T-helper 2 cell treated with Interferon-gamma antibody and Interleukin-4, amounts not matched to agents 5 μg/mL and 100 μg/mL, for 36 hours (primary cell): ENCODE measurements at regions not wholly inside any gene's neighbourhood (a gene's known extent, or its start where the extent isn't known, plus 50 kb on each side); places are given as distances from the start of the nearest gene placed in this dataset.
"Not testable (repeated sequence)": the region's sequence is repeated elsewhere in the genome, so short reads cannot be mapped to it uniquely, and the experiment has no call there.

ENCODE experiments used
- DNase-seq: peaks from one replicate; pipeline ENCODE4 v3.0.0; 2021; ENCODE audit warnings: low spot score
- H3K27ac Mint-ChIP-seq: one replicate; pipeline ENCODE4 v1.8.0; 2021; ENCODE audit warnings: mild to moderate bottlenecking, mixed read lengths
- H3K27me3 Mint-ChIP-seq: one replicate; pipeline ENCODE4 v1.8.0; 2021; ENCODE audit warnings: low read depth, mixed read lengths
- H3K36me3 Mint-ChIP-seq: one replicate; pipeline ENCODE4 v1.8.0; 2021; ENCODE audit warnings: low read depth, mixed read lengths
- H3K4me1 Mint-ChIP-seq: one replicate; pipeline ENCODE4 v1.8.0; 2021; ENCODE audit warnings: low read depth, mixed read lengths
- H3K4me3 Mint-ChIP-seq: one replicate; pipeline ENCODE4 v1.8.0; 2022; ENCODE audit warnings: mild to moderate bottlenecking, moderate library complexity, mixed read lengths
- H3K9me3 Mint-ChIP-seq: one replicate; pipeline ENCODE4 v1.8.0; 2021; ENCODE audit warnings: mixed read lengths

- Mint-ChIP-seq H3K27me3 (peaks cover 3% of the 10 kb centered on the region), H3K4me3 (no peak overlapping the region), H3K36me3 (no peaks in the 10 kb centered on the region), H3K9me3 (no peaks in the 10 kb centered on the region), H3K27ac (no peak overlapping the region), H3K4me1 (no peaks in the 10 kb centered on the region)
- DNase-seq: no peak
Measured at GRCh38 chr2:126979039-126980003, 80.6 kb downstream of the TEX51 start.

GRCh38 chr2:126981476-126981875 lies 82.8 kb downstream of the TEX51 start:
- Mint-ChIP-seq H3K4me1 (no peaks in the 10 kb centered on the region), H3K27ac (no peak overlapping the region), H3K27me3 (peaks cover 3% of the 10 kb centered on the region), H3K4me3 (no peak overlapping the region), H3K36me3 (no peaks in the 10 kb centered on the region), H3K9me3 (no peaks in the 10 kb centered on the region)
- no peak for DNase-seq

GRCh38 chr2:126982935-126983334 lies 84.2 kb downstream of the TEX51 start:
- no peaks in the 10 kb centered on the region for H3K9me3 Mint-ChIP-seq
- H3K4me3 Mint-ChIP-seq: no peak overlapping the region
- peaks cover 3% of the 10 kb centered on the region for H3K27me3 Mint-ChIP-seq
- no peaks in the 10 kb centered on the region for H3K4me1 Mint-ChIP-seq
- H3K36me3 Mint-ChIP-seq: no peaks in the 10 kb centered on the region
- H3K27ac Mint-ChIP-seq: no peak overlapping the region
- DNase-seq: no peak

GRCh38 chr2:126986631-126987187 lies 88.0 kb downstream of the TEX51 start:
- Mint-ChIP-seq H3K9me3 (no peaks in the 10 kb centered on the region), H3K36me3 (no peaks in the 10 kb centered on the region), H3K27ac (no peak overlapping the region), H3K27me3 (peaks cover 7% of the 10 kb centered on the region), H3K4me1 (no peaks in the 10 kb centered on the region), H3K4me3 (no peak overlapping the region)
- DNase-seq: no peak

- Mint-ChIP-seq H3K27ac (no peak overlapping the region), H3K27me3 (peaks cover 7% of the 10 kb centered on the region), H3K9me3 (no peaks in the 10 kb centered on the region), H3K4me1 (no peaks in the 10 kb centered on the region), H3K4me3 (no peak overlapping the region), H3K36me3 (no peaks in the 10 kb centered on the region)
- no peak for DNase-seq
Measured at GRCh38 chr2:126988482-126988881, 89.8 kb downstream of the TEX51 start.

GRCh38 chr2:126989064-126989463 lies 90.4 kb downstream of the TEX51 start:
- not testable (repeated sequence) for DNase-seq, H3K27me3 Mint-ChIP-seq, H3K9me3 Mint-ChIP-seq, H3K36me3 Mint-ChIP-seq, H3K27ac Mint-ChIP-seq, H3K4me1 Mint-ChIP-seq, H3K4me3 Mint-ChIP-seq

GRCh38 chr2:126990200-126990599 lies 91.5 kb downstream of the TEX51 start:
- DNase-seq: no peak
- Mint-ChIP-seq H3K4me3 (no peak overlapping the region), H3K27me3 (peaks cover 7% of the 10 kb centered on the region), H3K9me3 (no peaks in the 10 kb centered on the region), H3K36me3 (no peaks in the 10 kb centered on the region), H3K4me1 (no peaks in the 10 kb centered on the region), H3K27ac (no peak overlapping the region)

GRCh38 chr2:126990605-126991532 lies 92.2 kb downstream of the TEX51 start:
- no peak for DNase-seq
- Mint-ChIP-seq H3K4me1 (no peaks in the 10 kb centered on the region), H3K4me3 (no peak overlapping the region), H3K27me3 (peaks cover 7% of the 10 kb centered on the region), H3K36me3 (no peaks in the 10 kb centered on the region), H3K9me3 (no peaks in the 10 kb centered on the region), H3K27ac (no peak overlapping the region)

- H3K9me3 Mint-ChIP-seq: no peaks in the 10 kb centered on the region
- no peak overlapping the region for H3K27ac Mint-ChIP-seq
- no peak overlapping the region for H3K4me3 Mint-ChIP-seq
- no peaks in the 10 kb centered on the region for H3K4me1 Mint-ChIP-seq
- DNase-seq: no peak
- H3K27me3 Mint-ChIP-seq: peaks cover 17% of the 10 kb centered on the region
- H3K36me3 Mint-ChIP-seq: no peaks in the 10 kb centered on the region
Measured at GRCh38 chr2:126994340-126994777, 95.7 kb downstream of the TEX51 start.

GRCh38 chr2:126995621-126996377 lies 97.1 kb downstream of the TEX51 start:
- Mint-ChIP-seq H3K36me3 (no peaks in the 10 kb centered on the region), H3K4me1 (no peaks in the 10 kb centered on the region), H3K27me3 (peaks cover 15% of the 10 kb centered on the region), H3K9me3 (no peaks in the 10 kb centered on the region), H3K4me3 (no peak overlapping the region), H3K27ac (no peak overlapping the region)
- DNase-seq: no peak

- Mint-ChIP-seq H3K9me3 (no peaks in the 10 kb centered on the region), H3K4me1 (peaks cover 1% of the 10 kb centered on the region), H3K27ac (no peak overlapping the region), H3K36me3 (no peaks in the 10 kb centered on the region), H3K4me3 (no peak overlapping the region), H3K27me3 (peaks cover 15% of the 10 kb centered on the region)
- DNase-seq: no peak
Measured at GRCh38 chr2:126996378-126996699, 97.6 kb downstream of the TEX51 start.
